KBM-7 (cell line): ENCODE measurements at regions not wholly inside any gene's neighbourhood (a gene's known extent, or its start where the extent isn't known, plus 50 kb on each side); places are given as distances from the start of the nearest gene placed in this dataset.
A peak's percentile ranks its signal among the peaks of the same experiment; 100 is the strongest.
"Not testable (repeated sequence)": the region's sequence is repeated elsewhere in the genome, so short reads cannot be mapped to it uniquely, and the experiment has no call there.

ENCODE experiments used
- DNase-seq: peaks from one replicate; pipeline ENCODE4 v3.0.0-alpha.2; 2015
- in situ Hi-C: fragments of 300-500 bp; cut with MboI; formaldehyde crosslinking; loops from 2 replicates; pipeline ENCODE4 v1.14.3; 2020; ENCODE audit warnings: low sequenced_read_pairs, low pct_unique_long_range_greater_than_20kb, mixed read lengths

- in situ Hi-C loops, DNase-seq: not testable (repeated sequence)
Observed at GRCh38 chr11:43168241-43168640, 143.6 kb upstream of the API5 start.

GRCh38 chr11:43172477-43172876, 139.3 kb upstream of the API5 start:
- in situ Hi-C loops, result no loop called here
- no peak for DNase-seq

DNA sequence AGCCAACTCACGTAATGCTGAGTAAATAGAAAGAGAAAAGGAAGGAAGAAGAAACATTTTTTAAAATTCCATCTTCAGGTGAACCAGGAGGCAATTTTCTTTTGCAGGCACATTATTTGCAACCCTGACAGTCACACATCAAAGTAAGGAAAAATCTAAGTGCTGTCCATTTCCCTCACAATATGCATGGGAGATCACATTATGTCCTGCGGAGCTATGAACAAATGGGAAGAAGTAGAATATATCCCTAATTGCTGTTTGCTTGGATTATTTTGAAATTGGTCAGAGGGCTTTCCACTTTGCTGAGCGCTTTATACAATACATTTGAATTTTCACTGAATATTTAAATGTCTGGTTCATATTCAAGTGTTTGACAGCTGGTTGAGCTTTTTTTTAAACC, 133.8 kb upstream of the API5 start:
- no peak for DNase-seq
- in situ Hi-C loops, result no loop called here

DNA sequence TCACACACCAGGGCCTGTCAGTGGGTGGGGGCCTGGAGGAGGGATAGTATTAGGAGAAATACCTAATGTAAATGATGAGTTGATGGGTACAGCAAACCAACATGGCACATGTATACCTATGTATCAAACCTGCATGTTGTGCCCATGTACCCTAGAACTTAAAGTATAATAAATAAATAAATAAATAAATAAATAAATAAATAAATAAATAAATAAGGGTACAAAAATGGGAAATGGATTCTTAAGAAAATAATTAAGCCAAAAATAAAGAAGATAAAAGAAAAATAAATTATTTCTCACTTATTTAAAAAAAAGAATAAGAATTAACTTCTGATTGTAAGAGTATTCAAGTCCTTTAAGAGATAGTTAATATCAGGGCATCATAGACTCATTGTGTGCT, 117.3 kb upstream of the API5 start:
- DNase-seq, in situ Hi-C loops: not testable (repeated sequence)

DNA sequence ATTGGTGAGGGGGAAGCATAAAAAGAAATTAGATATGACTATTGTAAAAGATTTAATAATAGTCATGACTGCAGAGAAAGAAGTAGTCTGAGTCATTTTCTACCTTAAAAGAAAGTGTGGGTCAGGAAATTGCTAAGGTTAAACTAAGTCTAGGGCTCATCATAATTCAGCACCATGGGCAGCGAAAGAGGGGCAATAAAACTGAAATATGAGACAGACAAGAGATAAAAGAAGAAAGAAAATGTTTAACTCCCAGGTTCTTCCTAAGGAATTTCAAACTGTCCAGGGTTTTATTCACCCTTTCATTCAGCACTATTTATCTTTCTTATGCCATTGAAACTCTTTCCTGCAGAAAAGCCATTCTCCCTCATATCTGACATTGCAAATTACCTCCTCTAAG, 114.4 kb upstream of the API5 start:
- in situ Hi-C loops, result no loop called here
- peak; percentile 3 for DNase-seq

DNA sequence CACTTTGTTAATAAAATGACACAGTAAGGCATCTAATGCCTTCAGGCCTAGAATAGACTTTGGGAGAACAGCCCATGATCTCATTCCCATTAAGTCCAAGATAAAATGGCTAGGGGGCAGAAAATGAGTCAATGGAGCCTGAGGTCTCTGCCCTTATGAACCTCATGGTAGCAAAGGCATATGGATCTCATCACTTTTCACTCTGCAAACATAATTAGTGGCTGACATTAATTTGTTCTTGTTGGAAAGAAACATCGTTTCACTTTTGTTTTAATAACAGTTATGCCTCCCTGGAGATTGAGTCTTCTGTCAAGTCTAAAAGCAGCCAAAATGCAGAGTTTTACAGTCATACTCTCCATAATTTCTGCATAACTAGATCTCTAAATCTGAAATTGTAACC, 111.8 kb upstream of the API5 start:
- in situ Hi-C loops, result no loop called here
- no peak for DNase-seq

GRCh38 chr11:43212279-43212678, 99.5 kb upstream of the API5 start:
- no peak for DNase-seq
- in situ Hi-C loops, result no loop called here

- in situ Hi-C loops, result no loop called here
- no peak for DNase-seq
Observed at GRCh38 chr11:43214471-43214870, 97.3 kb upstream of the API5 start.

GRCh38 chr11:43217849-43218248, 93.9 kb upstream of the API5 start:
- no peak for DNase-seq

DNA sequence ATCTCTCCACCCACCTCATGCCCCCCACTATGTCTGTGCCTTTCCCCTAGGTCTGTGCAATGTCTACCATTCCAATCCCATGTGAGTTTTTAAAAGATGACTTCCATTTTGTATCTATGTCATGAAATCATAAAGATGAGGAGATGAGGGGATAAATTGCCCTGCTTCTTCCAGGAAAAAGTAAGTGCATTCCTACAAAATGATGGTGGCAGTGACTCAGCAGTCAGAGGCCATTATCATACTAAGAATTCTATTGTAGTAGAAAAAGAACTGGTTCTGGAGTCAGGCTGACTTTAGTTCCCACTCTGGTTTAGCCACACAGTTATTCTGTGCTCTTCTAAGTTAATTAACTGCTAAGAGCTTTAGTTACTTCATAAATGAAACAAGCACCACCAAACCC, 89.6 kb upstream of the API5 start:
- no peak for DNase-seq
- in situ Hi-C loops, result no loop called here

More at GRCh38 chr11:43217849-43218248, 93.9 kb upstream of the API5 start:
- in situ Hi-C loops, result no loop called here

DNA sequence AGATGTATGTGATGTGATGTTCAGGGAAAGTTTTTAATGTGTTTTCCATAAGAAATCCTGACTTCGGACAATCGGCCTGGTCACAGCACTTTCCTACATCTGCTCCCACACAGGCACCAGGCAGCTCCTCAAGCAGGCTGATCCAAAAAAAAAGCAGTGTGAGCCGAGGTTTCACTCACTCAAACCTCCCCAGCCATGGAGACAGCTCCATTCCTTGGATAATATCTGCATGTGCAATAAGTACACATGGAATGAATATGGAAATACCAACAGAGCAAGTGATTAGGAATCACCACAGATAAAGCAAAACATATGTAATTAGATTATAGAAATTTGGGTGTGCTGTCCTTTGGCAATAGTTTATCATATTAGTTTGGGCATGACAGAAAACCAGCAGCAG, 88.8 kb upstream of the API5 start:
- DNase-seq, result no peak

GRCh38 chr11:43234881-43235280, 76.9 kb upstream of the API5 start:
- in situ Hi-C loops, result no loop called here

More for the DNA sequence above, 88.8 kb upstream of the API5 start:
- in situ Hi-C loops, result no loop called here

GRCh38 chr11:43238341-43238740, 73.5 kb upstream of the API5 start:
- no peak for DNase-seq
- in situ Hi-C loops, result no loop called here

More at GRCh38 chr11:43234881-43235280, 76.9 kb upstream of the API5 start:
- DNase-seq, result no peak

DNA sequence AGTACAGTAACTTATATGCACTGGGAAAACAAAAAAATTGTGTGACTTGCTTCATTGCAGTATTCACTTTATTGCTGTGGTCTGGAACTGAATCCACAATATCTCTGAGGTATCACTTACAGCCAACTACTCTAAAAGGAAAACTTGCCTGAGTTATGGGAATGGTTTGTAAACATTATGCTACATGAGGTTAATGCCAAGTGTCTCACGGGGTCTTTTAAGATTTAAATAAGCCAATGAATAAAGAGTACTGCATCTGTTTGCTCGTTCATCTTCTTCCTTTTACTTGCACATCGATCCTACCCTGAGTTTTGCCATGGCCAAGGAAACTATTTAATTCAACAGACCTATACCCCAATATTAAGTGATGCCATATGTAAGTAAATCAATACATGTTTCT, 72.0 kb upstream of the API5 start:
- DNase-seq, result no peak
- in situ Hi-C loops, result no loop called here

DNA sequence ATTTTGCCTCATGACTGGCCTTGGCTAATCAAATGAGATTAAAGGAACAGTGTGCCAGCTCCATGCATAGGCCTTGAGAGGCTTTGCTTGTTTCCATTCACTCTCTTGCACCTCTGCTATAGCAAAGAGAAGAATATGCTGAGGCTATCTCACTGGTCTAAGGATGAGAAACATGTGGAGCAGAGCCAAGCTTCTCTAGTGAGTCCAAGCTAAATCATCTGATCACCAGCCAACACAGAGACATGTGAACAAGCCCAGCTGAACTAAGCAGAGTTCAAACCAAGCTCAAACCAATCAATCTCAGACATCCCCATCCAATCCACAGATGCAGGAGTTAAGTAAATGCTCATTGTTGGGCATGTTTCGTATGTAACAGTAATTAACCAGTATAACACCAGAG, 69.4 kb upstream of the API5 start:
- no peak for DNase-seq
- in situ Hi-C loops, result no loop called here

DNA sequence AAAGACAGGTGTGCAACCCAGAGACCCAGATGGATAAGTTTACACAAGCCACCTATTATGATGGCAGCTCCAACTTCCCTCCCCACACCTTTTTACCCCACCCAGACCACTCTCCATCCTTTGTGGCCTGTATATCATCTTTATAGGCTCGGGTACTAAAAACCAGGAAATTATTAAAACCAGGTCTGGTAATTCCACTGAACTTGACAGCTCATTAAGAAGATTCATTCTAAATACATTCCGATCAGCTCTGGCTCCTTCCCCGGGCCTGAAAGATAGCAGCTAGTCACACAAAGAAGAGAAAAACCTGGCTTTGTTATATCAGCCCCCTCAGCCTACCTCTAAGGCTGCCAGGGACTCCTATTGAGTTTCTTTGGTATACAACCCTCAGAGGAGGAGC, 67.9 kb upstream of the API5 start:
- no peak for DNase-seq
- in situ Hi-C loops, result no loop called here

DNA sequence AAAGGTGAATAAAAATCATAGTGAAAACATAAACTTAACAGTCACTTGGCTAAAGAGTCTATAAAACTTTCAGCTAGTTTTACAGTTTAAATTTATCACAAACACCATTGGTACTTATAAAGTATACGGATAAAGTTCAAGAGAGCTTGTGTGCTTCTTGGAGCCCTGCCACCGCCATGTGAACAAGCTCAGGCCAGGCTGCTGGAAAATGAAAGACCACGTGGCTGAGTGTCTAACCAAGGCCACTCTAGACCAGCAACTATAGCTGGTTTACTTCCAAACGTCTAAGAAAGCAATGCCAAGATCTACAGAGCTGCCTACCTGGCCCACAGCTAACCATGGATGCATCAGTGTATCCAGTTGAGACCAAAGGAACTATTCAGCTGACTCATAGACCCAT, 66.3 kb upstream of the API5 start:
- DNase-seq, result no peak
- in situ Hi-C loops, result no loop called here

DNA sequence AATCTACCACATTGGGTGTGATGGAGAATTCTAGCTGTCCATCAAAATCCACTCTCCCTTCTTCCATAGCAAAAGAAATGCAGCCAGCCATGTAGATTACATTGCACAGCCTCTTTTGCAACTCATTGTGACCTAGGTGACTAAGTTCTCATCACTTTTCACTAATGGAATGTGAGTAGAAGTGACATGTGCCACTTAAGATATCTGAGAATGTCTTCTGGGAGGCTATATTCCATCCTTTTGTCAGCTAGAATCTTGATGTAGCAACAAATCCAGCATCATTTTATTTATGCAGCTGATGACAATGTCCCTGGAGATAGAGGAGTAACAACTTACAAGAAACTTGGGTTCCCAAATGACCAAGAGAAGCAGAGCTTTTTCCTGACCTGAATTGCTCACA, 61.5 kb upstream of the API5 start:
- in situ Hi-C loops, result no loop called here
- DNase-seq, result no peak

DNA sequence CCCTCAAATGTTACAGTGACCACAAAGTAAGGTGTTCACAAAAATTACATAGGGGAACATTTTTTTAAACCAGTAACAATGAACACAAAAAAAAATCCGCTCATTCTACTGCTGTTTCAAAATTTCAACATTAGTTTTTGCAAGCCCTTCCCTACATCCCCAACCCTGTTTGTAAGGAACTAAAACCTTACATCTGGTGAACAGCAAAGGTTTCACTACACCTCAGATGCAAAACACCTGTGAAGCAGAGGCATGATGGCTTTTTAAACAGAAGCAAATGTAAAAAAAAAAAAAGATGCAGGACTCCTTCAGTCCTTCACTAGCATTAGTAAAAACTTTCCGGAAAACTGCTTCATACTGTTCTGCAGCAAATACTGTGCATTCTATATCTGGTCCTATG, 50.0 kb upstream of the API5 start:
- no peak for DNase-seq
- in situ Hi-C loops, result no loop called here
